ENCODE measurements at regions not wholly inside any gene's neighbourhood (a gene's known extent, or its start where the extent isn't known, plus 50 kb on each side); places are given as distances from the start of the nearest gene placed in this dataset.

- intact Hi-C loops (cut with DNase I; ENCODE audit: low total_unique reads) = no loop called here
- Histone ChIP-seq H3K4me1 (no peaks in the 10 kb centered on the region), H3K27ac (no peak overlapping the region), H3K9me3 (no peaks in the 10 kb centered on the region), H3K27me3 (no peaks in the 10 kb centered on the region), H3K4me3 (no peak overlapping the region), H3K36me3 (no peaks in the 10 kb centered on the region)
- TF ChIP-seq POLR2A (IDR thresholded peaks at IDR 0.05) (no peak), CTCF (IDR thresholded peaks at IDR 0.05) (no peak)
- DNase-seq = peak in 1 of 2 donors; percentile 6
Observed at GRCh38 chr4:1500231-1500965, 94.2 kb upstream of the NKX1-1 start.

DNA sequence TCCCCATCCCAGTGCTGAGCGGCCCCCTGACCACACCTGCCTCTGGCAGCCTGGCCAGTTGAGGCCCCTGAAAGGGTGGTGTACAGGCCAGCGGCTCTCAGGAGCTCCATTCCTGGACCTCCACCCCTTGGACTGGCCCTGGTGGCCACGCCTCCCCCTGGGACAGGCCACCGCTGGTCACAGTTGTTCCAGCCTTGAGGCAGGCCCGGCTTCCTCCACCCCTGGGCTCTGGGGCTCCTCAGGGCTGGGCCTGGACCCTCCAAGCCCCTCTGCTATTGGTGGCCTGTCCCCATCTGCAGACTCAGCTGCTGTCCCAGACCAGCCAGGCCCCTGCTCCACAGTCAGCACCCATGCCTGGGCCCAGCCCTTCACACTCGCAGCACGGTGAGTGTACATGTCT is 93.2 kb upstream of the NKX1-1 start:
- DNase-seq = no peak
- no peak for TF ChIP-seq POLR2A (IDR thresholded peaks at IDR 0.05)
- no peak for TF ChIP-seq CTCF (IDR thresholded peaks at IDR 0.05)
- no peaks in the 10 kb centered on the region for H3K9me3 ChIP-seq
- no peaks in the 10 kb centered on the region for H3K27me3 ChIP-seq
- no peak overlapping the region for H3K27ac ChIP-seq
- no peaks in the 10 kb centered on the region for H3K4me1 ChIP-seq
- intact Hi-C loops (cut with DNase I; ENCODE audit: low total_unique reads) = no loop called here
- H3K36me3 ChIP-seq = no peaks in the 10 kb centered on the region
- H3K4me3 ChIP-seq = no peak overlapping the region

GRCh38 chr4:1497189-1497801 is 91.1 kb upstream of the NKX1-1 start:
- Histone ChIP-seq H3K9me3 (no peaks in the 10 kb centered on the region), H3K36me3 (no peaks in the 10 kb centered on the region), H3K27ac (no peak overlapping the region), H3K4me3 (no peak overlapping the region), H3K4me1 (no peaks in the 10 kb centered on the region), H3K27me3 (no peaks in the 10 kb centered on the region)
- no peak for TF ChIP-seq CTCF (IDR thresholded peaks at IDR 0.05)
- no peak for TF ChIP-seq POLR2A (IDR thresholded peaks at IDR 0.05)
- intact Hi-C loops (cut with DNase I; ENCODE audit: low total_unique reads) = no loop called here
- no peak for DNase-seq

DNA sequence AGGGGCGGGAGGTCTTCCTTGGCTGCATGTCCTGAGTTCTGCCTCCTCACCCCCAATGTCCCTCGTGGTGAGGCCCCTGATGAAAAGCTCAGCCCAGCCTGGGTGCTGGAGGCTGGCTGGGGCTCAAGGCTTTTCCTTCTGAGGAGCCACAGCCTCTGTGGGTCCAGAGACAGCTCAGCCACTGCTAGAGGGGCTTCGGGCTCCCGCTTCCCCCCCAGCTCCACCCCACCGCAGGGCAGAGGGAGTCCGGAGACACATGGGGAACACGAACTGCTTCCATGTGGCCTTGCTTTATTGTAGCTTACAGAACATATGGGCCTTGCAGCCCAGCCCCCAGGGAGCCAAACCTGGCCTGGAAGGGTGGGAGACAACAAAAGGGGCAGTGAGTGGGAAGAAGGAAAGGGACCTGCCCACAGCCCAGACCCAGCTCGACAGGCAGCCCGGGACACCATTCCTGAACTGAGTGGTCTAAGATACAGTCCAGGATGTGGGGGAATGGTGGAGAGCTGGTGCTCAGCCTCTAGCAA is 89.9 kb upstream of the NKX1-1 start:
- H3K4me3 ChIP-seq = no peak overlapping the region
- no peak for DNase-seq
- no peaks in the 10 kb centered on the region for H3K4me1 ChIP-seq
- no peak overlapping the region for H3K27ac ChIP-seq
- no peaks in the 10 kb centered on the region for H3K9me3 ChIP-seq
- intact Hi-C loops (cut with DNase I; ENCODE audit: low total_unique reads) = no loop called here
- peaks cover 0 to 6% of the 10 kb centered on the region in 2 donors for H3K27me3 ChIP-seq
- TF ChIP-seq POLR2A (IDR thresholded peaks at IDR 0.05) = no peak
- no peak for TF ChIP-seq CTCF (IDR thresholded peaks at IDR 0.05)
- H3K36me3 ChIP-seq = no peaks in the 10 kb centered on the region

GRCh38 chr4:1495416-1496115 is 89.3 kb upstream of the NKX1-1 start:
- peaks cover 0 to 10% of the 10 kb centered on the region in 2 donors for H3K27me3 ChIP-seq
- no peaks in the 10 kb centered on the region for H3K9me3 ChIP-seq
- H3K4me3 ChIP-seq = no peak overlapping the region
- no peak overlapping the region for H3K27ac ChIP-seq
- intact Hi-C loops (cut with DNase I; ENCODE audit: low total_unique reads) = no loop called here
- no peak for DNase-seq
- TF ChIP-seq POLR2A (IDR thresholded peaks at IDR 0.05) (no peak), CTCF (IDR thresholded peaks at IDR 0.05) (no peak)
- H3K36me3 ChIP-seq = no peaks in the 10 kb centered on the region
- no peaks in the 10 kb centered on the region for H3K4me1 ChIP-seq

Measured in uterus (tissue), 3 donors.